GM12878 (cell line): ENCODE measurements at regions not wholly inside any gene's neighbourhood (a gene's known extent, or its start where the extent isn't known, plus 50 kb on each side); places are given as distances from the start of the nearest gene placed in this dataset.

Experiments
- ATAC-seq: fragments of 200-7000 bp; cut with Tn5 transposase; 3 replicates; pipeline ENCODE4 v1.9.1; 2020; ENCODE audit warnings: mild to moderate bottlenecking, moderate library complexity
- BruUV-seq: library from RNA; stranded (reverse); fragments of 400-500 nt; replicated peaks from 2 replicates; lab custom pipeline; 2021; lab: Mats Ljungman, UMichigan
- CTCF ChIA-PET: fragments of 300-600 bp; sonication (Branson Sonifier 250); formaldehyde crosslinking; extraction: SDS; loops from one replicate; lab custom pipeline; 2021; ENCODE audit warnings: inconsistent platforms; lab: Yijun Ruan, JAX
- POLR2A ChIA-PET: fragments of 350-600 bp; formaldehyde crosslinking; extraction: SDS; loops from one replicate; lab custom pipeline; 2021; ENCODE audit warnings: inconsistent platforms; lab: Charles Lee
- RAD21 ChIA-PET: fragments of 300-600 bp; sonication (Branson Sonifier 250); formaldehyde crosslinking; loops from one replicate; lab custom pipeline; 2023; ENCODE audit warnings: antibody characterized with exemption; ENCODE audit not compliant: unreplicated experiment; lab: Charles Lee
- SMC1A ChIA-PET: fragments of 300-600 bp; sonication (Branson Sonifier 250); formaldehyde crosslinking; loops from one replicate; lab custom pipeline; 2023; ENCODE audit not compliant: unreplicated experiment, uncharacterized antibody; lab: Charles Lee
- DNase-seq: peaks from one replicate; pipeline ENCODE4 v3.0.0-alpha.2; 2011; ENCODE audit warnings: low read depth, low spot score
- FAIRE-seq: peaks from 3 replicates; lab custom pipeline; 2011; peaks lifted over from hg19 to GRCh38; lab: Jason Lieb, UNC
- H2AFZ ChIP-seq: 2 replicates; pipeline ENCODE4 v1.6.0; 2011; ENCODE audit warnings: low read depth, low read length, control low read depth; ENCODE audit not compliant: control insufficient read depth
- H3K27ac ChIP-seq: 2 replicates; pipeline ENCODE4 v1.5.1; 2011; ENCODE audit warnings: control low read depth; ENCODE audit not compliant: control insufficient read depth, insufficient read depth
- H3K27me3 ChIP-seq, 2 experiments: replicated peaks in 1 of 2; 2 replicates each; pipeline versions ENCODE4 v1.6.0 to v1.6.1; 2011; ENCODE audit warnings: low read length in 1 of 2; ENCODE audit not compliant: control insufficient read depth in 2 of 2, insufficient read depth in 2 of 2
- H3K36me3 ChIP-seq, 2 experiments: 2 replicates each; pipeline ENCODE4 v1.5.1; 2011; ENCODE audit warnings: low read length in 1 of 2; ENCODE audit not compliant: control insufficient read depth in 2 of 2, insufficient read depth in 2 of 2
- H3K4me1 ChIP-seq: 2 replicates; pipeline ENCODE4 v1.6.1; 2011; ENCODE audit warnings: mild to moderate bottlenecking, low read length, moderate library complexity, mixed read lengths; ENCODE audit not compliant: control insufficient read depth, insufficient read depth
- H3K4me2 ChIP-seq: 2 replicates; pipeline ENCODE4 v1.6.0; 2011; ENCODE audit warnings: control low read depth; ENCODE audit not compliant: control insufficient read depth, insufficient read depth
- H3K4me3 ChIP-seq: fragments of 200-600 bp; sonication (generic); 2 replicates; pipeline ENCODE4 v1.5.1; 2016
- H3K79me2 ChIP-seq: 2 replicates; pipeline ENCODE4 v1.6.0; 2011; ENCODE audit warnings: low read length; ENCODE audit not compliant: control insufficient read depth, insufficient read depth
- H3K9ac ChIP-seq: 2 replicates; pipeline ENCODE4 v1.8.0; 2011; ENCODE audit warnings: low read length, control low read depth, mixed read lengths; ENCODE audit not compliant: control insufficient read depth, insufficient read depth
- H3K9me3 ChIP-seq: replicated peaks from 3 replicates; pipeline ENCODE4 v1.5.1; 2011; ENCODE audit warnings: mild to moderate bottlenecking, low read length; ENCODE audit not compliant: control insufficient read depth, insufficient read depth
- H4K20me1 ChIP-seq: 2 replicates; pipeline ENCODE4 v1.6.0; 2011; ENCODE audit not compliant: control insufficient read depth, insufficient read depth
- BRCA1 ChIP-seq: IDR thresholded peaks from 2 replicates; pipeline ENCODE4 v1.6.1; 2011; ENCODE audit warnings: low read depth, low read length, improper control_type of control experiment
- CEBPB ChIP-seq, 2 experiments: fragments of 150-350 bp in 1 of 2; IDR thresholded peaks; 2 replicates each; pipeline ENCODE4 v1.6.1; 2012 to 2014; ENCODE audit warnings: low read depth in 2 of 2, low read length in 2 of 2, borderline replicate concordance in 1 of 2, inconsistent platforms in 1 of 2
- CHD2 ChIP-seq: IDR thresholded peaks from 2 replicates; pipeline ENCODE4 v1.6.1; 2011; ENCODE audit warnings: low read depth, low read length, improper control_type of control experiment, borderline replicate concordance
- CHD4 ChIP-seq: fragments of 200-600 bp; sonication (generic); IDR thresholded peaks from 2 replicates; pipeline ENCODE4 v1.6.1; 2016; ENCODE audit warnings: mild to moderate bottlenecking
- E4F1 ChIP-seq: fragments of 450-650 bp; IDR thresholded peaks from 2 replicates; pipeline ENCODE4 v1.6.1; 2018; ENCODE audit warnings: borderline replicate concordance, mild to moderate bottlenecking; ENCODE audit not compliant: partially characterized antibody
- EGR1 ChIP-seq, 2 experiments: IDR thresholded peaks; 1 replicate in 1 of 2; 2 replicates in 1 of 2; pipeline ENCODE4 v1.6.1; 2011 to 2012; ENCODE audit warnings: low read depth in 2 of 2, low read length in 2 of 2, borderline replicate concordance in 1 of 2, mild to moderate bottlenecking in 1 of 2, moderate library complexity in 1 of 2
- EZH2 ChIP-seq: IDR thresholded peaks from 2 replicates; pipeline ENCODE4 v1.6.1; 2012; ENCODE audit warnings: low read depth, mild to moderate bottlenecking, control low read depth, inconsistent platforms, low read length, borderline replicate concordance; ENCODE audit not compliant: control insufficient read depth
- FOS ChIP-seq: IDR thresholded peaks from 3 replicates; pipeline ENCODE4 v1.6.1; 2011; ENCODE audit warnings: borderline replicate concordance; ENCODE audit not compliant: insufficient read length; ENCODE audit errors: extremely low read depth
- HDAC6 ChIP-seq: fragments of 200-600 bp; sonication (generic); IDR thresholded peaks from one replicate; pipeline ENCODE4 v1.8.0; 2017; ENCODE audit warnings: antibody characterized with exemption; ENCODE audit not compliant: unreplicated experiment
- KLF5 ChIP-seq: fragments of 450-650 bp; IDR thresholded peaks from 2 replicates; pipeline ENCODE4 v1.6.1; 2014; ENCODE audit warnings: mild to moderate bottlenecking; ENCODE audit not compliant: partially characterized antibody
- PML ChIP-seq: IDR thresholded peaks from 2 replicates; pipeline ENCODE4 v1.6.1; 2012; ENCODE audit warnings: low read length, inconsistent platforms
- POLR2A ChIP-seq: IDR thresholded peaks from 2 replicates; pipeline ENCODE4 v1.6.1; 2011; ENCODE audit warnings: low read depth, mild to moderate bottlenecking, low read length
- POU2F2 ChIP-seq: IDR thresholded peaks from 3 replicates; pipeline ENCODE4 v1.6.1; 2011; ENCODE audit warnings: low read depth, mild to moderate bottlenecking, low read length, borderline replicate concordance
- SIX5 ChIP-seq: IDR thresholded peaks from 2 replicates; pipeline ENCODE4 v1.6.1; 2011; ENCODE audit warnings: mild to moderate bottlenecking, low read depth, low read length, moderate library complexity; ENCODE audit not compliant: severe bottlenecking
- SMAD1 ChIP-seq: fragments of 450-650 bp; IDR thresholded peaks from 2 replicates; pipeline ENCODE4 v1.6.1; 2018; ENCODE audit warnings: mild to moderate bottlenecking, low read depth; ENCODE audit not compliant: partially characterized antibody
- TARDBP ChIP-seq: IDR thresholded peaks from 2 replicates; pipeline ENCODE4 v1.6.1; 2016; ENCODE audit warnings: borderline replicate concordance
- TCF3 ChIP-seq: IDR thresholded peaks from 2 replicates; pipeline ENCODE4 v1.6.1; 2012; ENCODE audit warnings: low read depth, mild to moderate bottlenecking, low read length, borderline replicate concordance; ENCODE audit not compliant: insufficient read depth
- YY1 ChIP-seq: IDR thresholded peaks from 2 replicates; pipeline ENCODE4 v1.6.1; 2011; ENCODE audit warnings: low read depth, mild to moderate bottlenecking, low read length
- WGBS: methylation state at CpG from one replicate; pipeline ENCODE4 v1.1.6; 2016; ENCODE audit warnings: low lambda C conversion rate; ENCODE audit not compliant: insufficient replicate concordance, insufficient coverage; ENCODE audit errors: missing lambda C conversion rate; 5-methylcytosine and 5-hydroxymethylcytosine counted together
- in situ Hi-C: fragments of 300-500 bp; cut with MboI; formaldehyde crosslinking; loops from 9 replicates; pipeline ENCODE4 v1.14.3; 2018; ENCODE audit warnings: mixed read lengths
- intact Hi-C: fragments of 100-400 bp; cut with micrococcal nuclease; formaldehyde crosslinking; loops from one replicate; pipeline ENCODE4 v1.14.2; 2022; ENCODE audit not compliant: unreplicated experiment

GRCh38 chr3:181534781-181535221 lies 176.9 kb upstream of the SOX2 start:
- ChIA-PET CTCF (interaction anchor here (1.0 kb wide), 1 partner anchor 55 kb away, joined by 3 read pairs; no protein-coding TSS in a partner anchor), RAD21 (no interaction called here), SMC1A (no interaction called here)
- FAIRE-seq (no peak), ATAC-seq (no peak), DNase-seq (no peak)
- Histone ChIP-seq H3K27ac (no peak overlapping the region), H2AFZ (no peak overlapping the region), H3K9me3 (no peaks in the 10 kb centered on the region), H3K4me3 (no peak overlapping the region), H3K79me2 (no peaks in the 10 kb centered on the region), H3K4me1 (no peaks in the 10 kb centered on the region), H3K9ac (no peak overlapping the region), H3K27me3 (no peaks in the 10 kb centered on the region), H4K20me1 (no peaks in the 10 kb centered on the region), H3K36me3 (no peaks in the 10 kb centered on the region)
- in situ Hi-C loops (no loop called here), intact Hi-C loops (no loop called here)
- no TSS peak for BruUV-seq
- 2% methylated on average over 3 of the region's 3 CpGs for WGBS
- TF ChIP-seq HDAC6 (no peak), E4F1 (no peak), CHD4 (no peak)
- TF ChIP-seq, all 136 proteins: peak for 0
- POLR2A ChIA-PET: no interaction called here
- no peak overlapping the region for H3K4me2 ChIP-seq

- H2AFZ ChIP-seq: no peak overlapping the region
- H3K27ac ChIP-seq: no peak overlapping the region
- ATAC-seq: no peak
- ChIA-PET RAD21 (no interaction called here), SMC1A (interaction anchor here (0.6 kb wide), 1 partner anchor 741 kb away, joined by 3 read pairs; no protein-coding TSS in a partner anchor), POLR2A (no interaction called here), CTCF (no interaction called here)
- FAIRE-seq: no peak
- H3K27me3 ChIP-seq: no peaks in the 10 kb centered on the region
- intact Hi-C loops: no loop called here
- no peak overlapping the region for H3K9ac ChIP-seq
- H3K4me2 ChIP-seq: no peak overlapping the region
- in situ Hi-C loops: no loop called here
- no peak overlapping the region for H3K4me3 ChIP-seq
- no peak for DNase-seq
- 27% methylated on average over 4 of the region's 4 CpGs for WGBS
- H3K36me3 ChIP-seq: no peaks in the 10 kb centered on the region
- no peaks in the 10 kb centered on the region for H3K9me3 ChIP-seq
- no peaks in the 10 kb centered on the region for H4K20me1 ChIP-seq
- BruUV-seq: no TSS peak
- H3K4me1 ChIP-seq: no peaks in the 10 kb centered on the region
- no peaks in the 10 kb centered on the region for H3K79me2 ChIP-seq
- TF ChIP-seq EGR1 (IDR thresholded peaks at IDR 0.05; ENCODE audit: borderline replicate concordance in 1 of 2, low read depth in 2 of 2, low read length in 2 of 2) (no peak), EZH2 (no peak), POU2F2 (no peak), TARDBP (no peak), KLF5 (no peak), YY1 (no peak), TCF3 (no peak), PML (no peak), BRCA1 (no peak), SMAD1 (no peak), CEBPB (IDR thresholded peaks at IDR 0.05; ENCODE audit: borderline replicate concordance in 1 of 2, low read depth in 2 of 2, low read length in 2 of 2) (no peak), FOS (no peak), SIX5 (no peak), POLR2A (no peak), CHD2 (no peak)
Observed at GRCh38 chr3:181533811-181534210, 177.9 kb upstream of the SOX2 start.
